H9 (cell line): ENCODE measurements at regions not wholly inside any gene's neighbourhood (a gene's known extent, or its start where the extent isn't known, plus 50 kb on each side); places are given as distances from the start of the nearest gene placed in this dataset.

Experiments
- DNase-seq: peaks from one replicate; pipeline ENCODE4 v3.0.0-alpha.2; 2017
- H2AFZ ChIP-seq: one replicate; pipeline ENCODE4 v1.6.1; 2013; ENCODE audit warnings: mild to moderate bottlenecking, low read length, control low read depth, moderate library complexity
- H2AK5ac ChIP-seq: 2 replicates; pipeline ENCODE4 v1.6.1; 2013; ENCODE audit warnings: low read length, control low read depth, mixed read lengths; ENCODE audit not compliant: insufficient read length
- H2BK120ac ChIP-seq: one replicate; pipeline ENCODE4 v1.6.1; 2013; ENCODE audit warnings: low read depth, mild to moderate bottlenecking, low read length, control low read depth, inconsistent platforms; ENCODE audit not compliant: poor library complexity, severe bottlenecking
- H2BK12ac ChIP-seq: 2 replicates; pipeline ENCODE4 v1.6.1; 2013; ENCODE audit warnings: low read length, control low read depth, mixed read lengths, low read depth; ENCODE audit not compliant: insufficient read length
- H2BK15ac ChIP-seq: 2 replicates; pipeline ENCODE4 v1.6.1; 2013; ENCODE audit warnings: low read depth, low read length, control low read depth
- H2BK20ac ChIP-seq: one replicate; pipeline ENCODE4 v1.6.1; 2013; ENCODE audit warnings: low read depth, mild to moderate bottlenecking, low read length, control low read depth, inconsistent platforms; ENCODE audit not compliant: poor library complexity, severe bottlenecking
- H2BK5ac ChIP-seq: 2 replicates; pipeline ENCODE4 v1.6.1; 2013; ENCODE audit warnings: low read length, control low read depth, mixed read lengths; ENCODE audit not compliant: insufficient read length
- H3K14ac ChIP-seq: 2 replicates; pipeline ENCODE4 v1.6.1; 2013; ENCODE audit warnings: low read length, control low read depth; ENCODE audit not compliant: insufficient read depth
- H3K18ac ChIP-seq: 2 replicates; pipeline ENCODE4 v1.6.1; 2013; ENCODE audit warnings: low read depth, mild to moderate bottlenecking, mixed read lengths, low read length, control low read depth; ENCODE audit not compliant: insufficient read length
- H3K23ac ChIP-seq: 2 replicates; pipeline ENCODE4 v1.6.1; 2013; ENCODE audit warnings: low read length, control low read depth, mixed read lengths, low read depth; ENCODE audit not compliant: insufficient read length
- H3K23me2 ChIP-seq: 2 replicates; pipeline ENCODE4 v1.6.1; 2013; ENCODE audit warnings: low read depth, mild to moderate bottlenecking, mixed read lengths, low read length, control low read depth; ENCODE audit not compliant: insufficient read length, poor library complexity, severe bottlenecking
- H3K27ac ChIP-seq: 2 replicates; pipeline ENCODE4 v1.5.1; 2013; ENCODE audit warnings: low read length, control low read depth, mixed read lengths, low read depth; ENCODE audit not compliant: insufficient read length
- H3K27me3 ChIP-seq: 2 replicates; pipeline ENCODE4 v1.6.1; 2013; ENCODE audit warnings: low read length, control low read depth, inconsistent platforms; ENCODE audit not compliant: insufficient read depth
- H3K4ac ChIP-seq: 2 replicates; pipeline ENCODE4 v1.6.1; 2013; ENCODE audit warnings: low read depth, mild to moderate bottlenecking, control low read depth, inconsistent platforms, low read length, moderate library complexity
- H3K4me1 ChIP-seq: 2 replicates; pipeline ENCODE4 v1.6.1; 2013; ENCODE audit warnings: low read length, control low read depth, inconsistent platforms; ENCODE audit not compliant: insufficient read depth
- H3K4me2 ChIP-seq: 2 replicates; pipeline ENCODE4 v1.6.1; 2013; ENCODE audit warnings: low read length, control low read depth, mixed read lengths; ENCODE audit not compliant: insufficient read length, insufficient read depth
- H3K56ac ChIP-seq: 2 replicates; pipeline ENCODE4 v1.6.1; 2013; ENCODE audit warnings: low read depth, mild to moderate bottlenecking, mixed read lengths, low read length, control low read depth; ENCODE audit not compliant: insufficient read length
- H3K79me1 ChIP-seq: 2 replicates; pipeline ENCODE4 v1.6.1; 2013; ENCODE audit warnings: low read depth, mild to moderate bottlenecking, moderate library complexity, low read length, control low read depth, inconsistent platforms; ENCODE audit not compliant: insufficient read depth, poor library complexity, severe bottlenecking
- H3K79me2 ChIP-seq: 2 replicates; pipeline ENCODE4 v1.6.1; 2013; ENCODE audit warnings: low read length, control low read depth, inconsistent platforms; ENCODE audit not compliant: insufficient read depth
- H3K9ac ChIP-seq: 2 replicates; pipeline ENCODE4 v1.6.1; 2013; ENCODE audit warnings: low read length, control low read depth, mixed read lengths; ENCODE audit not compliant: insufficient read length; ENCODE audit errors: extremely low read depth
- H3K9me3 ChIP-seq: one replicate; pipeline ENCODE4 v1.6.1; 2013; ENCODE audit warnings: low read depth, low read length, inconsistent platforms; ENCODE audit not compliant: control insufficient read depth
- H3T11ph ChIP-seq: one replicate; pipeline ENCODE4 v1.6.1; 2013; ENCODE audit warnings: mild to moderate bottlenecking, low read length, control low read depth, inconsistent platforms
- H4K20me1 ChIP-seq: one replicate; pipeline ENCODE4 v1.6.1; 2013; ENCODE audit not compliant: control insufficient read depth, insufficient read length, insufficient read depth
- H4K5ac ChIP-seq: 2 replicates; pipeline ENCODE4 v1.6.1; 2013; ENCODE audit warnings: low read depth, mild to moderate bottlenecking, mixed read lengths, low read length, control low read depth; ENCODE audit not compliant: insufficient read length
- H4K8ac ChIP-seq: replicated peaks from 2 replicates; pipeline ENCODE4 v1.6.1; 2013; ENCODE audit warnings: low read length, control low read depth, mixed read lengths, low read depth; ENCODE audit not compliant: insufficient read length
- H4K91ac ChIP-seq: 2 replicates; pipeline ENCODE4 v1.6.1; 2013; ENCODE audit warnings: low read depth, mild to moderate bottlenecking, moderate library complexity, mixed read lengths, low read length, control low read depth; ENCODE audit not compliant: insufficient read length
- H3K27ac Mint-ChIP-seq, 3 experiments: 2 replicates in 2 of 3; 3 replicates in 1 of 3; pipeline ENCODE4 v1.8.0; 2020 to 2021; ENCODE audit warnings: mixed read lengths in 3 of 3, mild to moderate bottlenecking in 1 of 3, moderate library complexity in 1 of 3
- H3K27me3 Mint-ChIP-seq: 2 replicates; pipeline ENCODE4 v1.8.0; 2021; ENCODE audit warnings: low read depth, mild to moderate bottlenecking, moderate library complexity, mixed read lengths
- H3K36me3 Mint-ChIP-seq, 3 experiments: 2 replicates in 2 of 3; 3 replicates in 1 of 3; pipeline ENCODE4 v1.8.0; 2020 to 2021; ENCODE audit warnings: low read depth in 3 of 3, mixed read lengths in 3 of 3; ENCODE audit not compliant: insufficient read depth in 1 of 3
- H3K4me1 Mint-ChIP-seq, 2 experiments: 2 replicates each; pipeline ENCODE4 v1.8.0; 2020; ENCODE audit warnings: mixed read lengths in 2 of 2
- H3K4me3 Mint-ChIP-seq, 2 experiments: 2 replicates in 1 of 2; 3 replicates in 1 of 2; pipeline ENCODE4 v1.8.0; 2020 to 2021; ENCODE audit warnings: mild to moderate bottlenecking in 2 of 2, mixed read lengths in 2 of 2, moderate library complexity in 1 of 2
- H3K9me3 Mint-ChIP-seq, 2 experiments: 2 replicates in 1 of 2; 3 replicates in 1 of 2; pipeline ENCODE4 v1.8.0; 2020; ENCODE audit warnings: mild to moderate bottlenecking in 2 of 2, mixed read lengths in 2 of 2, moderate library complexity in 1 of 2
- WGBS: extraction: QIAGEN DNeasy Blood & Tissue Kit; methylation state at CpG from one replicate; pipeline ENCODE4 v1.1.7; 2013; ENCODE audit warnings: missing lambda C conversion rate, low lambda C conversion rate, mixed read lengths; ENCODE audit not compliant: insufficient read length; ENCODE audit errors: extremely low coverage; 5-methylcytosine and 5-hydroxymethylcytosine counted together
- TF ChIP-seq, protein P1 (sequence below): fragments of 200-600 bp; sonication (generic); conservative IDR thresholded peaks from 3 replicates; pipeline ENCODE4 v1.8.0; 2021; ENCODE audit warnings: antibody characterized with exemption, mild to moderate bottlenecking

DNA sequence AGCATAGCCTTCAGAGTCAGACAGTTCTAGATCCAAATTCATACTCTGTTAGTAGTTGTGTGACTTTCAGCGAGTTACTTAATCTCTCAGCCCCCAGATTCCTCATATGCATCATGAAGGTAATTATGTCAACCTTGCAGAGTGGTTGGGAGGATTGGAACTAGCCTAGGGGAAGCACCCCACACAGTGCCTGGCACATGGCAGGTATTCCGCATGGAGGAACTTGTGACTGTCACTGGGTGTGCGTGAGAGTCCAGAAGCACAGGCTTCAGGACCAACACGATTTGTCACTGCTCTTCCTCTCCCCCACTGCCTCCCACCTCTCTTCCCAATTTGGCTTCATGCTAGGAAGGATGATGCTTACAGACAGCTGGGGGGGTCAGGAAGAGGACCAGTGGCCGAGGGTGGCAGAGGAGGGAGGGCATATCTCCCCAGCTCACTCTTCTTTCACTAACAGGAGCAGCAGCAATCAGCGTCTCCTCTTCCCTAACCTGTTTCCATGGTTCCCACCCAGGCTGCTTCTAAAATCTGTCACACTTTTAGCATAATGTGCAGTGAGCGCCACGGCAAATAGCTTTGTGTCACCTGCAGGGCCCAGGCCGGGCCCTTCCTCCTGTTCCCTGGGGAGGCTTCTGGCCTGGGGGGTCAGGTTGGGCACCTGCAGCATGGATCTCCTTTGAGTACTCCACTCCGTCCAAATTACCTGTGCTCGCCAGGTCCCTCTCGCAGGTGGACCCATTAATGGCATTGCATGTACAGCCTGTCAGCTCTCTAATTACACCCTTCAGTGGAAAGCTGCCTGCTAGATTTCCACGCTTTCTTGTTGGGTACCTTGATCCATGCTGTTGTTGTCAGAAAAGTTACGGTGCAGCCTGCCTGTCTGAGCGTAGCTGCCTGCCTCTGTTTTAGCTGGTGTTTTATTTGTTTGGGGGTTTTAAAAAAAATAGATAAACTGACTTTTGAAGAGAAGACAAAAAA is 400.4 kb downstream of the NXPE2 start:
- no peaks in the 10 kb centered on the region for H3K9me3 Mint-ChIP-seq

More for the DNA sequence above, 400.4 kb downstream of the NXPE2 start:
- Histone ChIP-seq H3K27ac (no peak overlapping the region), H2BK15ac (no peak overlapping the region), H3K14ac (no peak overlapping the region), H3K4me2 (no peak overlapping the region), H3K23me2 (no peaks in the 10 kb centered on the region), H3K9ac (no peak overlapping the region), H2BK12ac (no peak overlapping the region), H3K4ac (no peak overlapping the region), H3K9me3 (no peaks in the 10 kb centered on the region), H4K20me1 (no peaks in the 10 kb centered on the region), H3K18ac (no peak overlapping the region), H3K79me2 (no peaks in the 10 kb centered on the region), H3T11ph (no peak overlapping the region), H3K4me1 (no peaks in the 10 kb centered on the region), H3K23ac (no peak overlapping the region), H3K56ac (no peak overlapping the region), H3K27me3 (no peaks in the 10 kb centered on the region; the same call in 1 of the 2 replicates), H4K5ac (no peak overlapping the region), H2BK5ac (no peak overlapping the region), H3K79me1 (no peaks in the 10 kb centered on the region), H2BK20ac (no peak overlapping the region), H2BK120ac (no peak overlapping the region), H2AK5ac (no peak overlapping the region), H2AFZ (no peak overlapping the region), H4K8ac (no peak overlapping the region), H4K91ac (no peak overlapping the region)
- no CpG with 5 or more reads among the region's 15 CpGs for WGBS
- TF ChIP-seq, protein P1, sequence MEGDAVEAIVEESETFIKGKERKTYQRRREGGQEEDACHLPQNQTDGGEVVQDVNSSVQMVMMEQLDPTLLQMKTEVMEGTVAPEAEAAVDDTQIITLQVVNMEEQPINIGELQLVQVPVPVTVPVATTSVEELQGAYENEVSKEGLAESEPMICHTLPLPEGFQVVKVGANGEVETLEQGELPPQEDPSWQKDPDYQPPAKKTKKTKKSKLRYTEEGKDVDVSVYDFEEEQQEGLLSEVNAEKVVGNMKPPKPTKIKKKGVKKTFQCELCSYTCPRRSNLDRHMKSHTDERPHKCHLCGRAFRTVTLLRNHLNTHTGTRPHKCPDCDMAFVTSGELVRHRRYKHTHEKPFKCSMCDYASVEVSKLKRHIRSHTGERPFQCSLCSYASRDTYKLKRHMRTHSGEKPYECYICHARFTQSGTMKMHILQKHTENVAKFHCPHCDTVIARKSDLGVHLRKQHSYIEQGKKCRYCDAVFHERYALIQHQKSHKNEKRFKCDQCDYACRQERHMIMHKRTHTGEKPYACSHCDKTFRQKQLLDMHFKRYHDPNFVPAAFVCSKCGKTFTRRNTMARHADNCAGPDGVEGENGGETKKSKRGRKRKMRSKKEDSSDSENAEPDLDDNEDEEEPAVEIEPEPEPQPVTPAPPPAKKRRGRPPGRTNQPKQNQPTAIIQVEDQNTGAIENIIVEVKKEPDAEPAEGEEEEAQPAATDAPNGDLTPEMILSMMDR, result no peak
- peaks cover 0 to 5% of the 10 kb centered on the region in 2 experiments; a peak in 2 of 4 replicates for H3K4me1 Mint-ChIP-seq
- DNase-seq, result no peak
- H3K4me3 Mint-ChIP-seq, result no peak overlapping the region
- H3K27ac Mint-ChIP-seq, result no peak overlapping the region
- no peaks in the 10 kb centered on the region for H3K36me3 Mint-ChIP-seq
- H3K27me3 Mint-ChIP-seq, result peaks cover 38% of the 10 kb centered on the region
